Stimulated activated naive CD4-positive, alpha-beta T cell treated with Interleukin-2 at 50 U/mL for 16 hours (primary cell): ENCODE measurements at regions not wholly inside any gene's neighbourhood (a gene's known extent, or its start where the extent isn't known, plus 50 kb on each side); places are given as distances from the start of the nearest gene placed in this dataset.

Source experiments
- DNase-seq: peaks from one replicate; lab custom pipeline; 2025; lab: John Stamatoyannopoulos, UW

DNA sequence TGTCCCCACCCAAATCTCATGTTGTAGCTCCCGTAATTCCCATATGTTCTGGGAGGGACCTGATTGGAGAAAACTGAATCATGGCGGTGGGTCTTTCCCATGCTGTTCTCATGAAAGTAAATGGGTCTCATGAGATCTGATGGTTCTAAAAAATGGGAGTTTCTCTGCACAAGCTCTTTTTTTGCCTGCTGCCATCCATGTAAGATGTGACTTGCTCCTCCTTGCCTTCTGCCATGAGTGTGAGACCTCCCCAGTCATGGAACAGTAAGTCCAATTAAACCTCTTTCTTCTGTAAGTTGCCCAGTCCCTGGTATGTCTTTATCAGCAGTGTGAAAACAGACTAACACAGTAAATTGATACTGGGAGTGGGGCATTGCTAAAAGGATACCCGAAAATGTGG, 1218.4 kb upstream of the CITED2 start:
- DNase-seq, result no peak

- DNase-seq, result no peak
Measured at GRCh38 chr6:140590641-140591040, 1216.2 kb upstream of the CITED2 start.

DNA sequence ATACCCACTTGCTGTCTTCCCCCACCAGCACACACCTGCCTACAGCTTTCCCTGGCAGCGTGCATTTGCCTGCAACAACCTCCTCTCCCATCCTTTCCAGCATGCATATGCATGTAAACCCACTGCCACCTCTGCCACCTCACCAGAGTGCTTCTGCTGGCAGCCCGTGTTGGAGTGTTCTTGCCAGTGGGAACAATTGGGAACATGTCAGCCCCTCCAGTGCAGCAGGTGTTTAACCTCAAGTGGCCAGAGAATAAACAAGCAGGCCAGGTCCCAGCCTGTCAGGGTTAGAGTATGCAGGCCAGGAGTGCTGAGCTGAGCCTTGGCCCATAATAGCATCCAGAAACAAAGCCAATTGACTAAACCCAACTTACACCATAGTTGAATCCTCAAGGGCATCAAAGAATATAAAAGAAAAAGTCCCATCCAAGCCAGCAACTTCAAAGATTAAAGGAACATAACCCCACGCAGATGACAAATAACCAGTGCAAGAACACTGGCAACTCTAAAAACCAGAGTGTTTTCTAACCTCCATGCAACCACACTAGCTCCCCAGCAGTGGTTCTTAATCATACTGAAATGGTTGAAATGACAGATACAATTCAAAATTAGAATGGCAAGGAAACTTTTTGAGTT, 1212.1 kb upstream of the CITED2 start:
- no peak for DNase-seq

GRCh38 chr6:140581601-140582000, 1207.2 kb upstream of the CITED2 start:
- DNase-seq, result no peak

- no peak for DNase-seq
Measured at GRCh38 chr6:140579918-140580317, 1205.5 kb upstream of the CITED2 start.

DNA sequence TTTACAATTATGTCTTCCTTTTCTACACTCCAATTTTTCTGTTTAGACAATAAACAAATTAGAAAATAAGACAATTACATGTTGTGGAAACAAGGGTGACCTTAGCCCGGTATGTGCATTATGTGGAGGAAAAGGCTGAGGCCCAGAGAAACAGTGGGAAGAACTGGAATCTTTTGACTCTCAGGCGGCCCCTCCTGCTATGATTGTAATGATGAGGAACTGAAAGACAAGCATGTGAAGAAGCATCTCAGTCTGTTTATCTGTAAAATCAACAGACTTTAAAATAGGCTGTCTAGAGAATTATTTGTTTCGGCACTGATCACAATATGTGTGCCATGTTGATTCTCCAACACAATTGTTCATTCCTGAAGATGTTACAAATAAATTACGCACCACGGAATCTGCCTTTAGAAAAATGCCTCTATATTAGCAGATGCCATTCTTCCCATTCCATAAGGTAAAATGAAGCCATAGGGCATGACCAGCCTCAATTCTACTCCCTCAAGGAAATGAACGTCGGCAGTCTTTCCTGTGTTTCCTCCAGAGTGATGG, 1201.6 kb upstream of the CITED2 start:
- no peak for DNase-seq

DNA sequence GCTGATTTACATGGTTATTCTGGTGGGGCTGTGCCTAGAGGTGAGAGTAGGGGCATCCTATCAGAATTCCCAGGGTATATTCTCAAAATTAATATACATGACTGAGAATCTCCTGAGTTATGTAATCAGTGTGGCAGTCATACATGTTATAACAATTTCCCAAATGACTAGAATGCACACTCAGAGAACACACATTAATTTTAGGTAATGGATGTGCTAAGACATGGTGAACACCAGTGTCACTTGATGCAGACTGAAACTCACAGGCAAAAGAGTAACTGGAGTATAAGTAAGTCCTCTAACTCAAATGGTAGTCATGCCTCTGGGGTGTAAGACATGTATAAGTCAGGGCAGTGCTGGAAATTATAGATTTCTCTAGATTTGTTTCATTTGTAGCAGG, 1198.4 kb upstream of the CITED2 start:
- DNase-seq, result no peak

GRCh38 chr6:140572129-140572528, 1197.7 kb upstream of the CITED2 start:
- no peak for DNase-seq

DNA sequence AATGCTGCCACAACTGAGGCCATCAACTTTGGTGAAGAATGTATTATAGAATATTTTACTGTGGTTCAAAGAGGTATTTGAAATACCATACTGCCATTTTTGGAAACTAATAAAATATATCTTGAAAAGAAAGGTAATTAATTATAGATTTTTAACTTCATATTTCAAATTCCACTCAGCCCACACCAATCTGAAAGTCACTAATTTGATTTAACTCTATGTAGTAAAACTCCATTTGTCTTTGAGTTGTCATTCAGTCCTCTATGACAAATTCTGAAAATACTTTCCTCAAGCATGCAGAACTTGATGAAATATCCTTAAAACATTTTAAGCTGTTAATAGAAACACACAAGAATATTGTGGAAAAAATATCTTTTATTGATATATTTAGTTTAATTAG, 1196.7 kb upstream of the CITED2 start:
- DNase-seq, result no peak

DNA sequence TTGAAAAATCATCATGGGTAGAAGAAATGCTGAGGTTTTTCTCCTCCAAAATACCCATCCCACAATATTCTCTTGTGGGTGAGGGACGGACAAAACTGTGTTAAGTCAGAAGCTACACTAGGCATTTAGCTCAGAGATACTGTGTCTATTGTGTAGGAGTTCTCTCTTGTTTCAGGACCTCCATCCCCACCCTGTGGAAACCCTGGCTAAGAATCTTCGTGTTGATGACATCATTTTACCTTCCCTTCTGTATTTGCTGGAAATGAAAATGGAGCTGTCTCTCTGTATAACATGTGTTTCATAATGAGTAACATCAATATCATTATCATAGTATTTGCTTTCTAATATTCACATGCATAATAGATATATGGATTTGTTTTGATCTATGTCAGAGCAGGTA, 1193.0 kb upstream of the CITED2 start:
- DNase-seq, result no peak

GRCh38 chr6:140566781-140567277, 1192.4 kb upstream of the CITED2 start:
- no peak for DNase-seq

DNA sequence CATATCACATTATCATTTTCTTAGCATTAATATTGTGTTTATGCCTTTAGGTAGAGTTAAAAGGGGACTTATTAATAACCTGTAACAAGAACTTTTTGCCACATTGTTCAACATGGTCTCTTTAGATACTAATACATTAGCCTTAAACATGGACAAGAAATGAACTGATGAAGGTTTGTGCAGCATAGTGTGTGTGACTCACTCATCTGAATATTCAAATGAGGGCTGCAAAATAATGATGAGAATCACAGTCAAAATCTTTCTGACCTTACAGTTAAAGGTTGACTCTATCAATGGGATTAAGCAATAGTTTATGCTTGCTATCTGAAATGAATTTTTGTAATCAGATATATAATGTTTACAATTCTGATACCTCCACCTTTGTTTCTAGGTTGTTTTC, 1189.3 kb upstream of the CITED2 start:
- no peak for DNase-seq

GRCh38 chr6:140561701-140562100, 1187.3 kb upstream of the CITED2 start:
- DNase-seq, result no peak

GRCh38 chr6:140560671-140561070, 1186.2 kb upstream of the CITED2 start:
- DNase-seq, result no peak

- no peak for DNase-seq
Measured at GRCh38 chr6:140559458-140559857, 1185.0 kb upstream of the CITED2 start.

DNA sequence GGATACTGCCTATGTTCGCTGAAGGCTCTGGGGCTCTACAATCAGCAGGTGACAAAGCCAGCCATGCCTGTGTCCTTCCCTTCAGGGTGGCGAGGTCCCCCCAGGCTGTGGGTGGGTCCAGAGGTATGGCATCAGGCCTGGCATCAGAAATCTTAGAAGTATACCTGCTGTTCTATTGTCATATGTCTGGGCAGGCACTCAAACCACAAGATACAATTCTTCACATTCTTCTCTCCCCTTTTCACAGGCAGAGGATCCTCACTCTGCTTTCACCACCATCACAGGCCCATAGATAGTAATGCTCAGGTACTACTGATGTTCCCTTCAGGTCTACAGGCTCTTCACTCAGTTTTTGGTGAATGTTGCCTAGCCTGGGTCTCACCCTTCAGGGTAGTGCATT, 1180.0 kb upstream of the CITED2 start:
- no peak for DNase-seq

DNA sequence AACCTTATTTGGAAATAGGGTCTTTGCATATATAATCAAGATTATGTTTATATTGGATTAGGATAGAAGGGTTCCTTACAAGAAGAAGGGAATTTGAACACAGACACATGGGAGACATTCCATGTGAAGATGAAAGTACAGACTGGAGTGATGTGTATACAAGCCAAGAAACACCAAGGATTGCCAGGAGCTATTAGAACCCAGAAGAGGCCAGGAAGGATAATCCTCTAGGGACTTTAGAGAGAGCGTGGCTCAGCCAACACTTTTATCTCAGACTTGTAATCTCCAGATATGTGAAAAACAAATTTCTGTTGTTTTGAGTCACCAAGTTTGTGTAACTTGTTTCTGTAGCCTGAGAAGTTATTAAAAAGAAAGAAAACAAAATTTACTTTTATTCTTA, 1173.9 kb upstream of the CITED2 start:
- DNase-seq, result no peak

DNA sequence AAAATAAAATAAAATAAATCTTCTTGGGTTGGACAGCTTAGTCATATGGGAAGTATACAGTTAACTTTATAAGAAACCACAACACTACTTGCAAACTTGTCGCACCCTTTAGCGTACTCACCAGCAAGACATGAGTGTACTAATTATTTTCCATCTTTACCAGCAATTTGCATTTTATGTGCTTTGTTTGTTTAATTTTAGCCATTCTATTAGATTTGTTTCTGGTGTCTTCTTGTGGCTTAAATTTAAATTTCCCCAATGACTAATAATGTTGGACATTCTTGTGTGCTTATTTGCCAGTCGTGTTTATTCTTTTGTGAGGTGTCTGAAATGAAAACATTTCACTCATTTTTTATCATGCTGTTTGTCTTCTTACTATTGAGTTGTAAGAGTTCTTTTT, 1172.2 kb upstream of the CITED2 start:
- no peak for DNase-seq

DNA sequence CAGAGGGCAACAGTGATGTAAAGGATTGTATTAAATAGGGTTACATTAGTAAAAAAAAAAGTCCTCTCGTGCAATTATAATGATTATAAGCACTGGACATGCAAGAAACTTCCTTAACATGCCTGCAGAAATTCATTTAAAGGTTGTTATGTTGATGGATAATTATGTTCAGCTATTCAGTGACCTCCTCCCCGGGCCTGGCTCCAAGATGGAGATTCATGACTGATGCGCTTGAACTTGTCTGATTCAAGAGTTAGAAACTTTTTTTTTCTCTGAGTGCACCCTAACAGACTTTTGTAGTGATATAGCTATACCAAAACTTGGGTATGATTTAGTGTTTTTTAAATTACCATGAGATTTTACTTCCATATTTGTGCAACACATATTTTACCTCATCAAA, 1170.0 kb upstream of the CITED2 start:
- DNase-seq, result no peak

DNA sequence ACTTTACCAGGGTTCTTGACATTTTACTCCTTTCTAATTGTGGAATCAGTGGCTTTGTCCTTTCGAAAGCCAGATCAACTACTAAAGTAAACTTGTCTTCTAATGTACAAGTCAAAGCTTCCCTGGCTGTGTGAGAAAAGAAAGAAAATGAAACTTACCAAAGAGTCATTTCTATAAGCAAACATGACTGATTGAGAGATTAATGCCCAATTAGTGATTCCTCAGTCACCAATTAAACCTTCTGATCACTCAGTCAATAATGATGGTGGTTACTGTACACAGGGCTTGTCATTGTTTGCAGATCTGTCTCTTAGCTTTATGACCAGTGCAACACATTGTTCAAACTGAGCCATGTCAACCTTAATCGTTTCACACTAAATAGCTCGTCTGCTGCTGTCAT, 1168.4 kb upstream of the CITED2 start:
- no peak for DNase-seq

- DNase-seq, result no peak
Measured at GRCh38 chr6:140541288-140541687, 1166.8 kb upstream of the CITED2 start.

GRCh38 chr6:140540743-140541142, 1166.3 kb upstream of the CITED2 start:
- no peak for DNase-seq

- no peak for DNase-seq
Measured at GRCh38 chr6:140538926-140539325, 1164.5 kb upstream of the CITED2 start.
